SJCRH30 (cell line): ENCODE measurements at regions not wholly inside any gene's neighbourhood (a gene's known extent, or its start where the extent isn't known, plus 50 kb on each side); places are given as distances from the start of the nearest gene placed in this dataset.
"Not testable (repeated sequence)": the region's sequence is repeated elsewhere in the genome, so short reads cannot be mapped to it uniquely, and the experiment has no call there.

Experiments used
- DNase-seq, 2 experiments: peaks; one replicate each; pipeline ENCODE4 v3.0.0-alpha.2; 2015 to 2020
- H3K27ac ChIP-seq: fragments of 250-450 bp; sonication (Bioruptor Pico); 2 replicates; pipeline ENCODE4 v1.5.1; 2020; ENCODE audit warnings: mild to moderate bottlenecking, moderate library complexity
- H3K27me3 ChIP-seq: fragments of 250-450 bp; sonication (Bioruptor Pico); 2 replicates; pipeline ENCODE4 v1.5.1; 2020; ENCODE audit warnings: mild to moderate bottlenecking, moderate library complexity
- H3K36me3 ChIP-seq: fragments of 250-450 bp; sonication (Bioruptor Pico); 2 replicates; pipeline ENCODE4 v1.5.1; 2020; ENCODE audit warnings: mild to moderate bottlenecking, moderate library complexity
- H3K4me1 ChIP-seq: fragments of 250-450 bp; sonication (Bioruptor Pico); 2 replicates; pipeline ENCODE4 v1.5.1; 2020; ENCODE audit warnings: mild to moderate bottlenecking, moderate library complexity
- H3K4me3 ChIP-seq: fragments of 250-450 bp; sonication (Bioruptor Pico); 2 replicates; pipeline ENCODE4 v1.5.1; 2020; ENCODE audit warnings: mild to moderate bottlenecking, moderate library complexity
- H3K9me3 ChIP-seq: fragments of 250-450 bp; sonication (Bioruptor Pico); replicated peaks from 2 replicates; pipeline ENCODE4 v1.5.1; 2020; ENCODE audit warnings: mild to moderate bottlenecking, moderate library complexity

- H3K27ac ChIP-seq, result no peak overlapping the region
- H3K9me3 ChIP-seq, result no peaks in the 10 kb centered on the region
- H3K4me3 ChIP-seq, result no peak overlapping the region
- H3K4me1 ChIP-seq, result no peaks in the 10 kb centered on the region
- H3K36me3 ChIP-seq, result no peaks in the 10 kb centered on the region
- no peak for DNase-seq
- no peaks in the 10 kb centered on the region for H3K27me3 ChIP-seq
Measured at GRCh38 chr4:186405957-186406356, 140.0 kb downstream of the F11 start.

- Histone ChIP-seq H3K4me1 (no peaks in the 10 kb centered on the region), H3K27ac (no peak overlapping the region), H3K4me3 (no peak overlapping the region), H3K36me3 (no peaks in the 10 kb centered on the region), H3K27me3 (no peaks in the 10 kb centered on the region), H3K9me3 (no peaks in the 10 kb centered on the region)
- no peak for DNase-seq
Measured at GRCh38 chr4:186404562-186405134, 138.7 kb downstream of the F11 start.

- no peaks in the 10 kb centered on the region for H3K9me3 ChIP-seq
- H3K27ac ChIP-seq, result no peak overlapping the region
- H3K4me3 ChIP-seq, result no peak overlapping the region
- no peaks in the 10 kb centered on the region for H3K27me3 ChIP-seq
- H3K4me1 ChIP-seq, result no peaks in the 10 kb centered on the region
- peak in 1 of 2 experiments; percentile 10 for DNase-seq
- no peaks in the 10 kb centered on the region for H3K36me3 ChIP-seq
Measured at GRCh38 chr4:186400676-186401075, 134.7 kb downstream of the F11 start.

- DNase-seq, result no peak
- H3K9me3 ChIP-seq, result no peaks in the 10 kb centered on the region
- no peaks in the 10 kb centered on the region for H3K27me3 ChIP-seq
- no peak overlapping the region for H3K4me3 ChIP-seq
- no peak overlapping the region for H3K27ac ChIP-seq
- H3K4me1 ChIP-seq, result no peaks in the 10 kb centered on the region
- H3K36me3 ChIP-seq, result no peaks in the 10 kb centered on the region
Measured at GRCh38 chr4:186392017-186392416, 126.0 kb downstream of the F11 start.

- H3K4me1 ChIP-seq, DNase-seq, H3K27ac ChIP-seq, H3K36me3 ChIP-seq, H3K9me3 ChIP-seq, H3K27me3 ChIP-seq, H3K4me3 ChIP-seq: not testable (repeated sequence)
Measured at GRCh38 chr4:186384328-186384727, 118.3 kb downstream of the F11 start.

- Histone ChIP-seq H3K4me1 (no peaks in the 10 kb centered on the region), H3K4me3 (no peak overlapping the region), H3K27me3 (no peaks in the 10 kb centered on the region), H3K36me3 (no peaks in the 10 kb centered on the region), H3K27ac (no peak overlapping the region), H3K9me3 (no peaks in the 10 kb centered on the region)
- DNase-seq, result no peak
Measured at GRCh38 chr4:186368281-186368680, 102.3 kb downstream of the F11 start.

GRCh38 chr4:186366326-186366725 lies 100.3 kb downstream of the F11 start:
- no peak for DNase-seq
- H3K27ac ChIP-seq, result no peak overlapping the region
- no peaks in the 10 kb centered on the region for H3K36me3 ChIP-seq
- H3K4me3 ChIP-seq, result no peak overlapping the region
- H3K27me3 ChIP-seq, result no peaks in the 10 kb centered on the region
- no peaks in the 10 kb centered on the region for H3K4me1 ChIP-seq
- no peaks in the 10 kb centered on the region for H3K9me3 ChIP-seq

GRCh38 chr4:186363038-186363437 lies 97.0 kb downstream of the F11 start:
- not testable (repeated sequence) for H3K36me3 ChIP-seq, H3K9me3 ChIP-seq, H3K27me3 ChIP-seq, H3K4me3 ChIP-seq, H3K27ac ChIP-seq, H3K4me1 ChIP-seq
- DNase-seq, result peak; percentile 19 to 20

- Histone ChIP-seq H3K9me3 (no peaks in the 10 kb centered on the region), H3K27ac (no peak overlapping the region), H3K4me1 (no peaks in the 10 kb centered on the region), H3K27me3 (no peaks in the 10 kb centered on the region), H3K36me3 (no peaks in the 10 kb centered on the region), H3K4me3 (no peak overlapping the region)
- no peak for DNase-seq
Measured at GRCh38 chr4:186360551-186360950, 94.6 kb downstream of the F11 start.

- Histone ChIP-seq H3K27ac (no peak overlapping the region), H3K9me3 (no peaks in the 10 kb centered on the region), H3K4me3 (no peak overlapping the region), H3K36me3 (no peaks in the 10 kb centered on the region), H3K4me1 (no peaks in the 10 kb centered on the region), H3K27me3 (no peaks in the 10 kb centered on the region)
- DNase-seq, result no peak
Measured at GRCh38 chr4:186351668-186352194, 85.7 kb downstream of the F11 start.

GRCh38 chr4:186348433-186348832 lies 82.4 kb downstream of the F11 start:
- Histone ChIP-seq H3K36me3 (no peaks in the 10 kb centered on the region), H3K9me3 (no peaks in the 10 kb centered on the region), H3K27me3 (no peaks in the 10 kb centered on the region), H3K27ac (no peak overlapping the region), H3K4me1 (no peaks in the 10 kb centered on the region), H3K4me3 (no peak overlapping the region)
- DNase-seq, result no peak

GRCh38 chr4:186347743-186348142 lies 81.8 kb downstream of the F11 start:
- H3K4me1 ChIP-seq, result no peaks in the 10 kb centered on the region
- H3K36me3 ChIP-seq, result no peaks in the 10 kb centered on the region
- DNase-seq, result no peak
- H3K9me3 ChIP-seq, result no peaks in the 10 kb centered on the region
- no peaks in the 10 kb centered on the region for H3K27me3 ChIP-seq
- H3K4me3 ChIP-seq, result no peak overlapping the region
- no peak overlapping the region for H3K27ac ChIP-seq

- no peaks in the 10 kb centered on the region for H3K36me3 ChIP-seq
Measured at GRCh38 chr4:186345184-186345583, 79.2 kb downstream of the F11 start.

GRCh38 chr4:186342582-186342981 lies 76.6 kb downstream of the F11 start:
- Histone ChIP-seq H3K27me3 (no peaks in the 10 kb centered on the region), H3K9me3 (no peaks in the 10 kb centered on the region)
- DNase-seq, result no peak

More at GRCh38 chr4:186345184-186345583, 79.2 kb downstream of the F11 start:
- DNase-seq, result no peak
- Histone ChIP-seq H3K4me1 (no peaks in the 10 kb centered on the region), H3K27ac (no peak overlapping the region), H3K9me3 (no peaks in the 10 kb centered on the region), H3K4me3 (no peak overlapping the region), H3K27me3 (no peaks in the 10 kb centered on the region)

GRCh38 chr4:186341655-186342054 lies 75.7 kb downstream of the F11 start:
- no peak for DNase-seq
- Histone ChIP-seq H3K36me3 (no peaks in the 10 kb centered on the region), H3K27me3 (no peaks in the 10 kb centered on the region), H3K4me1 (no peaks in the 10 kb centered on the region), H3K9me3 (no peaks in the 10 kb centered on the region), H3K27ac (no peak overlapping the region), H3K4me3 (no peak overlapping the region)

More at GRCh38 chr4:186342582-186342981, 76.6 kb downstream of the F11 start:
- Histone ChIP-seq H3K4me1 (no peaks in the 10 kb centered on the region), H3K36me3 (no peaks in the 10 kb centered on the region), H3K27ac (no peak overlapping the region), H3K4me3 (no peak overlapping the region)
